ENCODE measurements at regions not wholly inside any gene's neighbourhood (a gene's known extent, or its start where the extent isn't known, plus 50 kb on each side); places are given as distances from the start of the nearest gene placed in this dataset.

GRCh38 chr12:74241341-74241740 lies 296.3 kb upstream of the ATXN7L3B start:
- Histone ChIP-seq H3K36me3 (ENCODE audit: control insufficient read depth, insufficient read depth, low read length) (no peaks in the 10 kb centered on the region), H3K27me3 (ENCODE audit: control insufficient read depth, insufficient read depth, low read length) (no peaks in the 10 kb centered on the region), H3K4me3 (ENCODE audit: low read depth in 2 of 2, low read length in 2 of 2) (no peak overlapping the region), H3K27ac (ENCODE audit: low read length) (no peak overlapping the region), H3K9me3 (ENCODE audit: control insufficient read depth, insufficient read depth, low read depth, low read length) (no peaks in the 10 kb centered on the region), H3K4me1 (ENCODE audit: control insufficient read depth, insufficient read depth, low read length) (no peaks in the 10 kb centered on the region)
- intact Hi-C loops (cut with micrococcal nuclease; ENCODE audit: unreplicated experiment) (no loop called here), in situ Hi-C loops (cut with HindIII; ENCODE audit: low pct_unique_long_range_greater_than_20kb, low sequenced_read_pairs) (no loop called here)
- DNase-seq (ENCODE audit: low read depth, low spot score) (no peak), ATAC-seq (no peak)
- CTCF ChIA-PET = interaction anchor here (0.7 kb wide), 1 partner anchor 351 kb away, joined by 3 read pairs; no protein-coding TSS in a partner anchor
- BruUV-seq (replicated peaks) = no TSS peak
- TF ChIP-seq REST (IDR thresholded peaks at IDR 0.05; ENCODE audit: insufficient read depth in 1 of 2, low read depth in 2 of 2, low read length in 1 of 2) (no peak), CTCF (IDR thresholded peaks at IDR 0.05) (no peak), POLR2AphosphoS5 (IDR thresholded peaks at IDR 0.05; ENCODE audit: low read depth, low read length) (no peak), TCF7L2 (IDR thresholded peaks at IDR 0.05; ENCODE audit: low read depth, low read length) (no peak), SIN3A (IDR thresholded peaks at IDR 0.05; ENCODE audit: borderline replicate concordance, insufficient read depth, low read depth, low read length) (no peak)
- POLR2A ChIA-PET = no interaction called here

- intact Hi-C loops (cut with micrococcal nuclease; ENCODE audit: unreplicated experiment) (no loop called here), in situ Hi-C loops (cut with HindIII; ENCODE audit: low pct_unique_long_range_greater_than_20kb, low sequenced_read_pairs) (no loop called here)
- Histone ChIP-seq H3K36me3 (ENCODE audit: control insufficient read depth, insufficient read depth, low read length) (no peaks in the 10 kb centered on the region), H3K9me3 (ENCODE audit: control insufficient read depth, insufficient read depth, low read depth, low read length) (no peaks in the 10 kb centered on the region), H3K27me3 (ENCODE audit: control insufficient read depth, insufficient read depth, low read length) (no peaks in the 10 kb centered on the region), H3K27ac (ENCODE audit: low read length) (no peak overlapping the region), H3K4me1 (ENCODE audit: control insufficient read depth, insufficient read depth, low read length) (no peaks in the 10 kb centered on the region), H3K4me3 (ENCODE audit: low read depth in 2 of 2, low read length in 2 of 2) (no peak overlapping the region)
- BruUV-seq (replicated peaks) = no TSS peak
- ChIA-PET CTCF (interaction anchor here (0.6 to 0.7 kb wide), 2 partner anchors 179 to 352 kb away, joined by 3 to 5 read pairs; no protein-coding TSS in a partner anchor), POLR2A (no interaction called here)
- TF ChIP-seq TCF7L2 (IDR thresholded peaks at IDR 0.05; ENCODE audit: low read depth, low read length) (no peak), SIN3A (IDR thresholded peaks at IDR 0.05; ENCODE audit: borderline replicate concordance, insufficient read depth, low read depth, low read length) (no peak), CTCF (IDR thresholded peaks at IDR 0.05) (no peak), REST (IDR thresholded peaks at IDR 0.05; ENCODE audit: insufficient read depth in 1 of 2, low read depth in 2 of 2, low read length in 1 of 2) (no peak), POLR2AphosphoS5 (IDR thresholded peaks at IDR 0.05; ENCODE audit: low read depth, low read length) (no peak)
- DNase-seq (ENCODE audit: low read depth, low spot score) (no peak), ATAC-seq (no peak)
Measured at GRCh38 chr12:74242088-74242487, 295.5 kb upstream of the ATXN7L3B start.

Data from Panc1 (cell line).